GM21390 (cell line): ENCODE measurements at regions not wholly inside any gene's neighbourhood (a gene's known extent, or its start where the extent isn't known, plus 50 kb on each side); places are given as distances from the start of the nearest gene placed in this dataset.
"Not testable (repeated sequence)": the region's sequence is repeated elsewhere in the genome, so short reads cannot be mapped to it uniquely, and the experiment has no call there.

Source experiments
- ATAC-seq: cut with Tn5 transposase; IDR thresholded peaks from one replicate; pipeline ENCODE4 v1.9.1; 2021; ENCODE audit not compliant: unreplicated experiment

- ATAC-seq = not testable (repeated sequence)
Observed at GRCh38 chr6:71007298-71007697, 50.4 kb upstream of the B3GAT2 start.

- ATAC-seq = no peak
Observed at GRCh38 chr6:71011871-71012371, 55.1 kb upstream of the B3GAT2 start.

GRCh38 chr6:71012866-71013469 is 56.1 kb upstream of the B3GAT2 start:
- ATAC-seq = peak; percentile 94

- no peak for ATAC-seq
Observed at GRCh38 chr6:71015392-71015791, 58.5 kb upstream of the B3GAT2 start.

- ATAC-seq = no peak
Observed at GRCh38 chr6:71028236-71028876, 71.5 kb upstream of the B3GAT2 start.

GRCh38 chr6:71028877-71029252 is 72.0 kb upstream of the B3GAT2 start:
- no peak for ATAC-seq

GRCh38 chr6:71029555-71029954 is 72.7 kb upstream of the B3GAT2 start:
- ATAC-seq = no peak

GRCh38 chr6:71031912-71032311 is 75.1 kb upstream of the B3GAT2 start:
- no peak for ATAC-seq

- no peak for ATAC-seq
Observed at GRCh38 chr6:71033171-71033570, 76.3 kb upstream of the B3GAT2 start.

- no peak for ATAC-seq
Observed at GRCh38 chr6:71033890-71034289, 77.0 kb upstream of the B3GAT2 start.

GRCh38 chr6:71034563-71035345 is 77.9 kb upstream of the B3GAT2 start:
- no peak for ATAC-seq

- no peak for ATAC-seq
Observed at GRCh38 chr6:71035871-71036270, 79.0 kb upstream of the B3GAT2 start.

- ATAC-seq = no peak
Observed at GRCh38 chr6:71038711-71039344, 82.0 kb upstream of the B3GAT2 start.

GRCh38 chr6:71040043-71040442 is 83.2 kb upstream of the B3GAT2 start:
- ATAC-seq = no peak

- no peak for ATAC-seq
Observed at GRCh38 chr6:71040841-71041240, 84.0 kb upstream of the B3GAT2 start.

GRCh38 chr6:71043902-71044301 is 87.0 kb upstream of the B3GAT2 start:
- peak; percentile 54 for ATAC-seq

- no peak for ATAC-seq
Observed at GRCh38 chr6:71044753-71045152, 87.9 kb upstream of the B3GAT2 start.

GRCh38 chr6:71045296-71045695 is 88.4 kb upstream of the B3GAT2 start:
- ATAC-seq = no peak

- ATAC-seq = no peak
Observed at GRCh38 chr6:71047417-71047816, 90.6 kb upstream of the B3GAT2 start.

GRCh38 chr6:71048320-71049164 is 91.7 kb upstream of the B3GAT2 start:
- ATAC-seq = no peak
